Calu3 (cell line): ENCODE measurements at regions not wholly inside any gene's neighbourhood (a gene's known extent, or its start where the extent isn't known, plus 50 kb on each side); places are given as distances from the start of the nearest gene placed in this dataset.

Source experiments
- BruUV-seq: library from RNA; stranded (reverse); fragments of 400-500 nt; replicated peaks from 2 replicates; lab custom pipeline; 2021; lab: Mats Ljungman, UMichigan
- CTCF ChIA-PET: fragments of 300-600 bp; sonication (Branson Sonifier 250); formaldehyde crosslinking; loops from one replicate; lab custom pipeline; 2022; ENCODE audit warnings: antibody characterized with exemption; lab: Charles Lee
- DNase-seq: peaks from one replicate; pipeline ENCODE4 v3.0.0; 2022
- H3K27ac Mint-ChIP-seq: one replicate; pipeline ENCODE4 v1.8.0; 2022; ENCODE audit warnings: mixed read lengths; ENCODE audit not compliant: unreplicated experiment
- H3K27me3 Mint-ChIP-seq: one replicate; pipeline ENCODE4 v1.8.0; 2022; ENCODE audit warnings: mixed read lengths; ENCODE audit not compliant: unreplicated experiment
- H3K36me3 Mint-ChIP-seq: one replicate; pipeline ENCODE4 v1.8.0; 2022; ENCODE audit warnings: mild to moderate bottlenecking, moderate library complexity, mixed read lengths; ENCODE audit not compliant: insufficient read depth, unreplicated experiment
- H3K4me1 Mint-ChIP-seq: one replicate; pipeline ENCODE4 v1.8.0; 2022; ENCODE audit warnings: mild to moderate bottlenecking, low read depth, mixed read lengths; ENCODE audit not compliant: unreplicated experiment
- H3K4me3 Mint-ChIP-seq: one replicate; pipeline ENCODE4 v1.8.0; 2022; ENCODE audit warnings: mild to moderate bottlenecking, low read depth, moderate library complexity, mixed read lengths; ENCODE audit not compliant: unreplicated experiment
- H3K9me3 Mint-ChIP-seq: one replicate; pipeline ENCODE4 v1.8.0; 2022; ENCODE audit warnings: low read depth, mixed read lengths; ENCODE audit not compliant: unreplicated experiment
- CTCF ChIP-seq: fragments of 200-600 bp; IDR thresholded peaks from one replicate; pipeline ENCODE4 v1.8.0; 2022; ENCODE audit warnings: antibody characterized with exemption; ENCODE audit not compliant: unreplicated experiment
- intact Hi-C: fragments of 100-400 bp; cut with micrococcal nuclease; formaldehyde crosslinking; loops from one replicate; pipeline ENCODE4 v1.10.0; 2022; ENCODE audit not compliant: unreplicated experiment

GRCh38 chr18:1895456-1896185, 675.7 kb downstream of the METTL4 start:
- TF ChIP-seq CTCF, result no peak
- Mint-ChIP-seq H3K27ac (no peak overlapping the region), H3K9me3 (peaks cover 2% of the 10 kb centered on the region), H3K36me3 (no peaks in the 10 kb centered on the region), H3K27me3 (no peaks in the 10 kb centered on the region), H3K4me3 (no peak overlapping the region), H3K4me1 (no peaks in the 10 kb centered on the region)
- CTCF ChIA-PET, result interaction anchor here (0.6 kb wide), 1 partner anchor 161 kb away, joined by 3 read pairs; no protein-coding TSS in a partner anchor
- no TSS peak for BruUV-seq
- intact Hi-C loops, result no loop called here
- no peak for DNase-seq

- TF ChIP-seq CTCF, result no peak
- H3K36me3 Mint-ChIP-seq, result no peaks in the 10 kb centered on the region
- intact Hi-C loops, result no loop called here
- no peak overlapping the region for H3K4me3 Mint-ChIP-seq
- H3K27me3 Mint-ChIP-seq, result no peaks in the 10 kb centered on the region
- peaks cover 3% of the 10 kb centered on the region for H3K9me3 Mint-ChIP-seq
- CTCF ChIA-PET, result no interaction called here
- no peaks in the 10 kb centered on the region for H3K4me1 Mint-ChIP-seq
- no peak overlapping the region for H3K27ac Mint-ChIP-seq
- DNase-seq, result no peak
- BruUV-seq, result no TSS peak
Observed at GRCh38 chr18:1906421-1906820, 664.9 kb downstream of the METTL4 start.

- no peak overlapping the region for H3K27ac Mint-ChIP-seq
- H3K9me3 Mint-ChIP-seq, result peaks cover 3% of the 10 kb centered on the region
- H3K36me3 Mint-ChIP-seq, result no peaks in the 10 kb centered on the region
- BruUV-seq, result no TSS peak
- H3K27me3 Mint-ChIP-seq, result no peaks in the 10 kb centered on the region
- no peaks in the 10 kb centered on the region for H3K4me1 Mint-ChIP-seq
- no peak overlapping the region for H3K4me3 Mint-ChIP-seq
- CTCF ChIA-PET, result no interaction called here
- no peak for TF ChIP-seq CTCF
- no peak for DNase-seq
- intact Hi-C loops, result loop anchor here (1.0 kb wide), 1 partner anchor 44 kb away; no protein-coding TSS in a partner anchor
Observed at GRCh38 chr18:1907470-1908206, 663.7 kb downstream of the METTL4 start.

- DNase-seq, result peak; percentile 18
- H3K4me1 Mint-ChIP-seq, result no peaks in the 10 kb centered on the region
- H3K9me3 Mint-ChIP-seq, result peaks cover 7% of the 10 kb centered on the region
- no TSS peak for BruUV-seq
- H3K27ac Mint-ChIP-seq, result no peak overlapping the region
- H3K27me3 Mint-ChIP-seq, result no peaks in the 10 kb centered on the region
- H3K36me3 Mint-ChIP-seq, result no peaks in the 10 kb centered on the region
- CTCF ChIA-PET, result no interaction called here
- peak; percentile 48 for TF ChIP-seq CTCF
- intact Hi-C loops, result loop anchor here (1.0 to 5.0 kb wide), 3 partner anchors 169 to 633 kb away; no protein-coding TSS in a partner anchor
- no peak overlapping the region for H3K4me3 Mint-ChIP-seq
Observed at GRCh38 chr18:1914489-1914888, 656.8 kb downstream of the METTL4 start.
